Neural cell (in vitro differentiated cells): ENCODE measurements at regions not wholly inside any gene's neighbourhood (a gene's known extent, or its start where the extent isn't known, plus 50 kb on each side); places are given as distances from the start of the nearest gene placed in this dataset.

Source experiments
- H2AFZ ChIP-seq: fragments of 200-600, 300-800 bp; sonication (generic), shearing (Covaris generic); 2 replicates; pipeline ENCODE4 v1.6.0; 2014; ENCODE audit warnings: low read depth, mild to moderate bottlenecking, antibody characterized with exemption, low read length, moderate library complexity
- H3F3A ChIP-seq: fragments of 200-600 bp; shearing (Covaris generic); 2 replicates; pipeline ENCODE4 v1.6.1; 2016; ENCODE audit warnings: mild to moderate bottlenecking, moderate library complexity, mixed read lengths, antibody characterized with exemption, low read length; ENCODE audit not compliant: insufficient read depth, poor library complexity, severe bottlenecking
- H3K27ac ChIP-seq: fragments of 200-600, 300-800 bp; sonication (generic), shearing (Covaris generic); 2 replicates; pipeline ENCODE4 v1.5.1; 2014; ENCODE audit warnings: mild to moderate bottlenecking, low read length, moderate library complexity
- H3K27me3 ChIP-seq: fragments of 300-800, 200-600 bp; sonication (generic), shearing (Covaris generic); 2 replicates; pipeline ENCODE4 v1.6.0; 2014; ENCODE audit warnings: mild to moderate bottlenecking, low read depth, low read length, moderate library complexity; ENCODE audit not compliant: insufficient read depth
- H3K36me3 ChIP-seq: fragments of 300-800, 200-600 bp; sonication (generic), shearing (Covaris generic); 2 replicates; pipeline ENCODE4 v1.5.1; 2014; ENCODE audit warnings: mild to moderate bottlenecking, antibody characterized with exemption, low read length, moderate library complexity; ENCODE audit not compliant: insufficient read depth
- H3K4me2 ChIP-seq: fragments of 300-800, 200-600 bp; sonication (generic), shearing (Covaris generic); 2 replicates; pipeline ENCODE4 v1.6.0; 2014; ENCODE audit warnings: mild to moderate bottlenecking, low read length
- H3K4me3 ChIP-seq: fragments of 300-800, 200-600 bp; sonication (generic), shearing (Covaris generic); 2 replicates; pipeline ENCODE4 v1.5.1; 2014; ENCODE audit warnings: mild to moderate bottlenecking, low read length, moderate library complexity
- H3K79me2 ChIP-seq: fragments of 200-600 bp; shearing (Covaris generic); replicated peaks from 2 replicates; pipeline ENCODE4 v1.6.0; 2014; ENCODE audit warnings: mild to moderate bottlenecking, low read length, moderate library complexity; ENCODE audit not compliant: insufficient read depth
- H3K9ac ChIP-seq: fragments of 300-800, 200-600 bp; sonication (generic), shearing (Covaris generic); 2 replicates; pipeline ENCODE4 v1.6.1; 2016; ENCODE audit warnings: mild to moderate bottlenecking, low read length, mixed read lengths
- H3K9me2 ChIP-seq: fragments of 200-600 bp; shearing (Covaris generic); 2 replicates; pipeline ENCODE4 v1.6.1; 2016; ENCODE audit warnings: mild to moderate bottlenecking, low read length, mixed read lengths; ENCODE audit not compliant: insufficient read depth
- H3K9me3 ChIP-seq: fragments of 200-600, 300-800 bp; sonication (generic), shearing (Covaris generic); 2 replicates; pipeline ENCODE4 v1.6.1; 2016; ENCODE audit warnings: mild to moderate bottlenecking, mixed run types, low read length, moderate library complexity, mixed read lengths
- H4K20me1 ChIP-seq: fragments of 200-600 bp; shearing (Covaris generic); 2 replicates; pipeline ENCODE4 v1.6.1; 2016; ENCODE audit warnings: mild to moderate bottlenecking, mixed run types; ENCODE audit not compliant: insufficient read depth
- CTCF ChIP-seq: fragments of 450-650 bp; IDR thresholded peaks from 2 replicates; pipeline ENCODE4 v1.5.1; 2014; ENCODE audit warnings: antibody characterized with exemption, mild to moderate bottlenecking, moderate library complexity; ENCODE audit not compliant: poor library complexity, severe bottlenecking
- EP300 ChIP-seq: fragments of 450-650 bp; conservative IDR thresholded peaks from 2 replicates; pipeline ENCODE4 v1.6.1; 2014; ENCODE audit warnings: antibody characterized with exemption, mild to moderate bottlenecking, moderate library complexity; ENCODE audit not compliant: poor library complexity, severe bottlenecking
- EZH2 ChIP-seq: fragments of 200-600, 300-800 bp; shearing (Covaris generic), sonication (generic); IDR thresholded peaks from 2 replicates; pipeline ENCODE4 v1.6.1; 2014; ENCODE audit warnings: antibody characterized with exemption, low read length, borderline replicate concordance, mild to moderate bottlenecking; ENCODE audit not compliant: insufficient read depth, poor library complexity, severe bottlenecking
- MXI1 ChIP-seq: fragments of 450-650 bp; conservative IDR thresholded peaks from 2 replicates; pipeline ENCODE4 v1.6.1; 2014; ENCODE audit warnings: antibody characterized with exemption, mild to moderate bottlenecking; ENCODE audit not compliant: poor library complexity, severe bottlenecking
- POLR2AphosphoS5 ChIP-seq: IDR thresholded peaks from 2 replicates; pipeline ENCODE4 v1.6.1; 2012
- RAD21 ChIP-seq: fragments of 450-650 bp; conservative IDR thresholded peaks from 2 replicates; pipeline ENCODE4 v1.6.1; 2014; ENCODE audit warnings: antibody characterized with exemption, mild to moderate bottlenecking, moderate library complexity
- REST ChIP-seq: IDR thresholded peaks from 2 replicates; pipeline ENCODE4 v1.6.1; 2012; ENCODE audit warnings: borderline replicate concordance
- SMC3 ChIP-seq: fragments of 450-650 bp; conservative IDR thresholded peaks from 2 replicates; pipeline ENCODE4 v1.6.1; 2014; ENCODE audit warnings: antibody characterized with exemption, mild to moderate bottlenecking, moderate library complexity; ENCODE audit not compliant: poor library complexity
- TAF1 ChIP-seq: IDR thresholded peaks from 2 replicates; pipeline ENCODE4 v1.6.1; 2012; ENCODE audit warnings: low read depth

GRCh38 chr10:29189256-29189655, 99.6 kb upstream of the LYZL1 start:
- TF ChIP-seq EZH2 (no peak), POLR2AphosphoS5 (no peak), CTCF (no peak), RAD21 (no peak), SMC3 (no peak), REST (no peak), EP300 (no peak), MXI1 (no peak), TAF1 (no peak)
- Histone ChIP-seq H3F3A (no peaks in the 10 kb centered on the region), H3K9ac (no peak overlapping the region), H4K20me1 (no peaks in the 10 kb centered on the region), H3K36me3 (no peaks in the 10 kb centered on the region), H2AFZ (no peak overlapping the region), H3K4me3 (no peak overlapping the region), H3K9me3 (no peaks in the 10 kb centered on the region), H3K9me2 (no peaks in the 10 kb centered on the region), H3K79me2 (no peaks in the 10 kb centered on the region), H3K4me2 (no peak overlapping the region), H3K27ac (no peak overlapping the region), H3K27me3 (no peaks in the 10 kb centered on the region)

- Histone ChIP-seq H3K4me3 (no peak overlapping the region), H3K27ac (no peak overlapping the region), H3K27me3 (no peaks in the 10 kb centered on the region), H2AFZ (no peak overlapping the region), H3F3A (no peaks in the 10 kb centered on the region), H3K79me2 (no peaks in the 10 kb centered on the region), H4K20me1 (no peaks in the 10 kb centered on the region), H3K9me2 (no peaks in the 10 kb centered on the region), H3K9ac (no peak overlapping the region), H3K36me3 (no peaks in the 10 kb centered on the region), H3K9me3 (no peaks in the 10 kb centered on the region), H3K4me2 (no peak overlapping the region)
- no peak for TF ChIP-seq EP300
- no peak for TF ChIP-seq EZH2
- TF ChIP-seq RAD21, result no peak
- TF ChIP-seq POLR2AphosphoS5, result no peak
- TF ChIP-seq REST, result no peak
- TF ChIP-seq TAF1, result no peak
- no peak for TF ChIP-seq CTCF
- TF ChIP-seq MXI1, result no peak
- no peak for TF ChIP-seq SMC3
Observed at GRCh38 chr10:29191674-29192073, 97.2 kb upstream of the LYZL1 start.
